HG02759 (cell line): ENCODE measurements at regions not wholly inside any gene's neighbourhood (a gene's known extent, or its start where the extent isn't known, plus 50 kb on each side); places are given as distances from the start of the nearest gene placed in this dataset.

Experiments
- ATAC-seq: cut with Tn5 transposase; IDR thresholded peaks from one replicate; pipeline ENCODE4 v1.9.1; 2021; ENCODE audit warnings: mild to moderate bottlenecking, moderate library complexity; ENCODE audit not compliant: unreplicated experiment

- ATAC-seq = no peak
Observed at GRCh38 chr4:148495463-148495862, 53.2 kb upstream of the NR3C2 start.
